Fibroblast of lung (primary cell): ENCODE measurements at regions not wholly inside any gene's neighbourhood (a gene's known extent, or its start where the extent isn't known, plus 50 kb on each side); places are given as distances from the start of the nearest gene placed in this dataset.

ENCODE experiments used
- DNase-seq, 2 donors: peaks; one replicate each; pipeline versions ENCODE4 v3.0.0 to v3.0.0-alpha.2; 2010; ENCODE audit warnings: low read depth in 2 of 2
- H2AFZ ChIP-seq: 2 replicates; pipeline ENCODE4 v1.5.1; 2012; ENCODE audit warnings: low read length, control low read depth, inconsistent platforms
- H3K27ac ChIP-seq: 2 replicates; pipeline ENCODE4 v1.5.1; 2011; ENCODE audit warnings: low read length, control low read depth; ENCODE audit not compliant: insufficient read depth
- H3K27me3 ChIP-seq: 2 replicates; pipeline ENCODE4 v1.5.1; 2011; ENCODE audit warnings: mild to moderate bottlenecking, low read length; ENCODE audit not compliant: control insufficient read depth, insufficient read depth
- H3K36me3 ChIP-seq: 2 replicates; pipeline ENCODE4 v1.5.1; 2011; ENCODE audit warnings: low read length; ENCODE audit not compliant: control insufficient read depth, insufficient read depth
- H3K4me1 ChIP-seq: 2 replicates; pipeline ENCODE4 v1.5.1; 2011; ENCODE audit warnings: low read length; ENCODE audit not compliant: control insufficient read depth, insufficient read depth; ENCODE audit errors: extremely low read depth
- H3K4me2 ChIP-seq: 2 replicates; pipeline ENCODE4 v1.5.1; 2011; ENCODE audit warnings: low read length, control low read depth; ENCODE audit not compliant: insufficient read depth; ENCODE audit errors: extremely low read depth
- H3K4me3 ChIP-seq, 4 experiments: fragments of 200-600 bp in 1 of 4; sonication (generic) in 1 of 4; replicated peaks in 1 of 4; 2 replicates each; pipeline ENCODE4 v1.5.1; 2011 to 2016; ENCODE audit warnings: low read length in 4 of 4, low read depth in 3 of 4, mild to moderate bottlenecking in 3 of 4, control low read depth in 2 of 4, inconsistent platforms in 1 of 4, mixed read lengths in 1 of 4; ENCODE audit not compliant: insufficient read depth in 1 of 4; ENCODE audit errors: control extremely low read depth in 1 of 4
- H3K79me2 ChIP-seq: 2 replicates; pipeline ENCODE4 v1.5.1; 2012; ENCODE audit warnings: mild to moderate bottlenecking, low read length, inconsistent platforms; ENCODE audit not compliant: control insufficient read depth, insufficient read depth
- H3K9ac ChIP-seq: 2 replicates; pipeline ENCODE4 v1.5.1; 2011; ENCODE audit warnings: mild to moderate bottlenecking, low read length, control low read depth; ENCODE audit not compliant: insufficient read depth
- H3K9me3 ChIP-seq: 2 replicates; pipeline ENCODE4 v1.5.1; 2012; ENCODE audit warnings: low read depth, low read length; ENCODE audit not compliant: control insufficient read depth, insufficient read depth
- H4K20me1 ChIP-seq: 2 replicates; pipeline ENCODE4 v1.5.1; 2011; ENCODE audit warnings: low read length; ENCODE audit not compliant: control insufficient read depth, insufficient read depth; ENCODE audit errors: extremely low read depth
- CTCF ChIP-seq, 2 donors: IDR thresholded peaks in 1 of 2; conservative IDR thresholded peaks in 1 of 2; 1 replicate in 1 of 2; 2 replicates in 1 of 2; pipeline ENCODE4 v1.5.1; 2011 to 2012; ENCODE audit warnings: low read length in 2 of 2, control low read depth in 1 of 2, inconsistent platforms in 1 of 2, low read depth in 1 of 2, mild to moderate bottlenecking in 1 of 2
- EZH2 ChIP-seq: IDR thresholded peaks from 2 replicates; pipeline ENCODE4 v1.5.1; 2012; ENCODE audit warnings: low read length, control low read depth, mild to moderate bottlenecking; ENCODE audit errors: missing control alignments

- no peak overlapping the region for H3K9ac ChIP-seq
- H3K4me2 ChIP-seq = no peak overlapping the region
- no peak for DNase-seq
- H3K4me1 ChIP-seq = no peaks in the 10 kb centered on the region
- TF ChIP-seq EZH2 = no peak
- no peak for TF ChIP-seq CTCF (conservative IDR thresholded peaks at IDR 0.05 in 1 of 2, IDR thresholded peaks at IDR 0.05 in 1 of 2; ENCODE audit: low read depth in 1 of 2, low read length in 2 of 2)
- no peaks in the 10 kb centered on the region for H3K27me3 ChIP-seq
- H3K79me2 ChIP-seq = no peaks in the 10 kb centered on the region
- no peak overlapping the region for H2AFZ ChIP-seq
- no peaks in the 10 kb centered on the region for H3K36me3 ChIP-seq
- no peaks in the 10 kb centered on the region for H4K20me1 ChIP-seq
- no peak overlapping the region for H3K27ac ChIP-seq
- no peak overlapping the region for H3K4me3 ChIP-seq
- no peaks in the 10 kb centered on the region for H3K9me3 ChIP-seq
These were observed 228.4 kb downstream of the CYRIA start for GRCh38 chr2:16437189-16437588.

- Histone ChIP-seq H3K9ac (no peak overlapping the region), H3K79me2 (no peaks in the 10 kb centered on the region), H3K9me3 (no peaks in the 10 kb centered on the region), H3K27me3 (no peaks in the 10 kb centered on the region), H3K4me1 (no peaks in the 10 kb centered on the region), H2AFZ (no peak overlapping the region), H4K20me1 (no peaks in the 10 kb centered on the region), H3K4me2 (no peak overlapping the region), H3K27ac (no peak overlapping the region), H3K4me3 (no peak overlapping the region), H3K36me3 (no peaks in the 10 kb centered on the region)
- DNase-seq = no peak
- TF ChIP-seq CTCF (conservative IDR thresholded peaks at IDR 0.05 in 1 of 2, IDR thresholded peaks at IDR 0.05 in 1 of 2; ENCODE audit: low read depth in 1 of 2, low read length in 2 of 2) (no peak), EZH2 (no peak)
These were observed 231.2 kb downstream of the CYRIA start for GRCh38 chr2:16434393-16434792.

- H3K9ac ChIP-seq = no peak overlapping the region
- H3K4me1 ChIP-seq = no peaks in the 10 kb centered on the region
- H3K79me2 ChIP-seq = no peaks in the 10 kb centered on the region
- H3K4me2 ChIP-seq = no peak overlapping the region
- TF ChIP-seq EZH2 = no peak
- no peak for TF ChIP-seq CTCF (conservative IDR thresholded peaks at IDR 0.05 in 1 of 2, IDR thresholded peaks at IDR 0.05 in 1 of 2; ENCODE audit: low read depth in 1 of 2, low read length in 2 of 2)
- no peak overlapping the region for H3K27ac ChIP-seq
- H4K20me1 ChIP-seq = no peaks in the 10 kb centered on the region
- no peaks in the 10 kb centered on the region for H3K27me3 ChIP-seq
- H2AFZ ChIP-seq = no peak overlapping the region
- H3K36me3 ChIP-seq = no peaks in the 10 kb centered on the region
- H3K4me3 ChIP-seq = no peak overlapping the region
- H3K9me3 ChIP-seq = no peaks in the 10 kb centered on the region
- no peak for DNase-seq
These were observed 234.8 kb downstream of the CYRIA start for GRCh38 chr2:16430846-16431245.
